ENCODE measurements at regions not wholly inside any gene's neighbourhood (a gene's known extent, or its start where the extent isn't known, plus 50 kb on each side); places are given as distances from the start of the nearest gene placed in this dataset.

- Histone ChIP-seq H3K4me2 (ENCODE audit: low read depth, low read length) (no peak overlapping the region), H3K9ac (ENCODE audit: low read depth, low read length) (no peak overlapping the region), H2BK5ac (ENCODE audit: low read depth, low read length, poor library complexity, severe bottlenecking) (no peak overlapping the region), H3K9me1 (ENCODE audit: insufficient read depth, low read length) (no peaks in the 10 kb centered on the region), H3K27ac (ENCODE audit: insufficient read depth, low read length) (no peak overlapping the region), H3K79me1 (ENCODE audit: low read depth in 1 of 2, low read length in 2 of 2) (no peaks in the 10 kb centered on the region), H3K14ac (replicated peaks; ENCODE audit: low read depth, low read length) (no peak overlapping the region), H3K23ac (ENCODE audit: low read depth, low read length) (no peak overlapping the region), H3K4me3 (ENCODE audit: insufficient read depth, low read depth, low read length) (no peak overlapping the region), H3K9me3 (ENCODE audit: control insufficient read depth, insufficient read depth, low read length) (no peaks in the 10 kb centered on the region), H3K18ac (ENCODE audit: low read depth, low read length) (no peak overlapping the region), H2AK9ac (replicated peaks; ENCODE audit: low read depth, low read length, poor library complexity) (no peak overlapping the region), H2AFZ (replicated peaks; ENCODE audit: low read length, poor library complexity) (no peak overlapping the region), H4K8ac (ENCODE audit: low read depth in 2 of 2, low read length in 2 of 2) (no peak overlapping the region), H2BK20ac (ENCODE audit: low read depth, low read length) (no peak overlapping the region), H3K56ac (ENCODE audit: extremely low read depth, insufficient read depth, low read length) (no peak overlapping the region), H3K4me1 (ENCODE audit: control insufficient read depth, insufficient read depth, low read length) (no peaks in the 10 kb centered on the region), H4K91ac (ENCODE audit: insufficient read depth, low read depth, low read length) (no peak overlapping the region), H3K36me3 (ENCODE audit: control insufficient read depth, insufficient read depth, low read length) (no peaks in the 10 kb centered on the region), H3K27me3 (ENCODE audit: control insufficient read depth, insufficient read depth, low read length) (no peaks in the 10 kb centered on the region), H2AK5ac (ENCODE audit: low read depth, low read length) (no peak overlapping the region), H2BK120ac (ENCODE audit: low read depth, low read length) (no peak overlapping the region), H3K4ac (ENCODE audit: low read depth, low read length) (no peak overlapping the region), H4K20me1 (ENCODE audit: insufficient read depth, low read length) (no peaks in the 10 kb centered on the region), H4K5ac (ENCODE audit: low read depth, low read length) (no peak overlapping the region), H2BK15ac (ENCODE audit: low read depth, low read length) (no peak overlapping the region)
- ChIA-PET CTCF (interaction anchor here (0.6 to 1.0 kb wide), 2 partner anchors 1099 to 1836 kb away, joined by 3 to 6 read pairs; no protein-coding TSS in a partner anchor), POLR2A (ENCODE audit: unreplicated experiment) (no interaction called here)
- in situ Hi-C loops (cut with MboI; ENCODE audit: low sequenced_read_pairs) = loop anchor here (25.0 kb wide), 2 partner anchors 1208 to 1958 kb away; partner anchors contain the start of gene ERMN
- BruUV-seq (replicated peaks) = no TSS peak
- dilution Hi-C loops (cut with HindIII; ENCODE audit: low sequenced_read_pairs, unreplicated experiment) = no loop called here
- no peak for TF ChIP-seq MXI1 (IDR thresholded peaks at IDR 0.05; ENCODE audit: borderline replicate concordance, low read depth, low read length)
- ATAC-seq (ENCODE audit: low read depth) = no peak
- DNase-seq = no peak
- intact Hi-C loops (cut with micrococcal nuclease) = loop anchor here (5.0 kb wide), 2 partner anchors 953 to 1678 kb away; partner anchors contain the start of gene NR4A2
- WGBS, 2 experiments (ENCODE audit: extremely low coverage in 2 of 2, insufficient read length in 1 of 2) = no CpG with 5 or more reads among the region's 2 CpGs
Measured at GRCh38 chr2:155379494-155379893, 681.0 kb downstream of the KCNJ3 start.

All from IMR-90 (cell line).